A549 (cell line): ENCODE measurements at regions not wholly inside any gene's neighbourhood (a gene's known extent, or its start where the extent isn't known, plus 50 kb on each side); places are given as distances from the start of the nearest gene placed in this dataset.

Experiments
- CTCF ChIP-seq: fragments of >200 bp; sonication (Bioruptor Twin); formaldehyde crosslinking; IDR thresholded peaks from 3 replicates; pipeline ENCODE4 v1.5.1; 2016
- POLR2A ChIP-seq: IDR thresholded peaks from 2 replicates; pipeline ENCODE4 v1.6.1; 2012; ENCODE audit warnings: mild to moderate bottlenecking, low read length

- TF ChIP-seq CTCF (no peak), POLR2A (no peak)
These were observed 122.0 kb upstream of the COPS8 start for GRCh38 chr2:236963631-236964182.
